Brain pericyte (primary cell): ENCODE measurements at regions not wholly inside any gene's neighbourhood (a gene's known extent, or its start where the extent isn't known, plus 50 kb on each side); places are given as distances from the start of the nearest gene placed in this dataset.
"Not testable (repeated sequence)": the region's sequence is repeated elsewhere in the genome, so short reads cannot be mapped to it uniquely, and the experiment has no call there.

Source experiments
- DNase-seq: peaks from one replicate; pipeline ENCODE4 v3.0.0-alpha.2; 2012; ENCODE audit warnings: low read depth, low spot score

- no peak for DNase-seq
Measured at GRCh38 chr5:94025788-94026473, 284.5 kb upstream of the POU5F2 start.

DNA sequence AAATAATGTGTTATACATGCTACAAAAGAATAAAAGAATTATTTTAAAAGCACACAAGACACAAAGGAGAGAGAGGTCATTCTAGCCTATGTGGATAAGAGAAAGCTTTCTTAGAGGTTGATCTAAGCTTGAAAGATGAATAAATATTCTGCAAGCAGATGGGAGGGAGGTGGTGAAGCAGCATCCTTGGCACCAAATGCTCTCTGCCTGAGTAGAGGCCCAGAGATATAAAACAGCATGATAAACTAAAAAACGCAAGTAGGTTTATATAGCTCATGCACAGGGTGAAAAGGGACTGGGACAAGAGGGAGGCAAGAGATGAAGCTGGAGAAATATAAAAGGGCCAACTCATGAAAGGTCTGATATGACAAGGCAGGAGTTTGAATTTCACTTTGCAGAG is 283.2 kb upstream of the POU5F2 start:
- no peak for DNase-seq

DNA sequence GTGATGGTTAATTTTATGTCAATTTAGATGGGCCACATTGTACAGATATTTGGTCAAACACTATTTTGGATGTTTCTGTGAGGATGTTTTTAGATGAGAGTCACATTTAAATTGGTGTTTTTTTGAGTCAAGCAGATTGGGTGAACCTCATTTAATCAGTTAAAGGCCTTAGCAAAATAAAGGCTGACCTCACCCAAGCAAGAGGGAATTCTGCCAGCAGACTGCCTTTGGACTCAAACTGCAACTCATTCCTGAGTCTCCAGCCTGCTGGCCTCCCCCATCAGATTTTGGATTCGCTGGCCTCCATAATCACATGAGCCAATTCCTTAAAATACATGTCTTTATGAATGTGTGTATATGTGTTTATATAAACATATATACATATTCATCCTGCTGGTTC is 282.7 kb upstream of the POU5F2 start:
- DNase-seq: no peak

DNA sequence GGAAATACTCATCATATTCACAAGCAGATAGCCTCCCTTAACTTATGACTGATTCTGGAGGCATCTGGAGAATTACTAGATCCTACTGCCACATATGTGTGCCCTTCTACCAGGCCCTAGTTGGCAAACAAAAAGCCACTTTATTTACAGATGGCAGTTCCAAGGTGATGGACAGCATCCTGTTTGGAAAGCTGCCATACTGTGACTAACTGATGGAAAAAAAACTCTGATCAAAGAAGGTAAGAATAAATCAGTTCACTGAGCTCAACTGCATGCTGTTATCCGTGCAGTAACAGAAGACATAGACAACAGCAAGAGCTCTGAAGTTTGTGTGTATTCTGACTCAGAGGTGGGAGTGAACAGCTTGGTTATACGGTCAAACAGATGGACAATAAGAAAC is 279.8 kb upstream of the POU5F2 start:
- no peak for DNase-seq

DNA sequence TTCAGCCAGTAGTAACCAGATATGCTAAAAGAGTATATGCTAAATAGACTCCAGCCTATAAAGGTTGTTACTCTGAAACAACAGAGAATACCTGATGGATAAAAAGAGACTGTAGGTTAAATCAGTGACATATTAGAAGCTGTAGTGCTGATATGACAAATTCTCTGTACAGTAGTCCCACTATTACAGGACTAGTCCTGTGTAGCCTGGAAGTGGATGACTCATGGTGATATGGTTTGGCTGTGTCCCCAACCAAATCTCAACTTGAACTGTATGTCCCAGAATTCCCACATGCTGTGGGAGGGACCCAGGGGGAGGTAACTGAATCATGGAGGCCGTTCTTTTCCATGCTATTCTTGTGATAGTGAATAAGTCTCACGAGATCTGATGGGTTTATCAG is 276.2 kb upstream of the POU5F2 start:
- no peak for DNase-seq

- no peak for DNase-seq
Measured at GRCh38 chr5:94010814-94011213, 269.4 kb upstream of the POU5F2 start.

GRCh38 chr5:94009161-94009560 is 267.8 kb upstream of the POU5F2 start:
- DNase-seq: no peak

- DNase-seq: no peak
Measured at GRCh38 chr5:93998951-93999455, 257.6 kb upstream of the POU5F2 start.

GRCh38 chr5:93997562-93997961 is 256.2 kb upstream of the POU5F2 start:
- DNase-seq: no peak

GRCh38 chr5:93995126-93995621 is 253.8 kb upstream of the POU5F2 start:
- peak; percentile 7 for DNase-seq

DNA sequence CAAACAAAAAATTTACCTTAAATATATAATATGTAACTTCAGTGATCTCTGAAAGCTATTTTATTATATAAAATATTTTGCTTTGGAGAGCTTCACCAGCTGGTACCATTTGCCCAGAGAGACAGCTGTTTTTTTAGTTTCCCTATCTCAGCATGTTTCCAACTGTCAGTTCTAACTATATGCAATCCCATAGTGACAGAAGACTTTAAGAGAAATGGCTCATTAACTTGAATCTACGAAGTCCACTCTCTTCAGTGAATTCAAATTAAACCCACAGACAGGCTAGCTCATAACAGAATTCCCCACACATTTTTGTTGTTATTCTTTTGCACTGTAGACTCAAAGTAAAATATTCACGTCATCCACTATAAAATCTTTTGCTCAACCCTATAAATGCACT is 251.8 kb upstream of the POU5F2 start:
- no peak for DNase-seq

GRCh38 chr5:93990504-93991070 is 249.2 kb upstream of the POU5F2 start:
- no peak for DNase-seq

DNA sequence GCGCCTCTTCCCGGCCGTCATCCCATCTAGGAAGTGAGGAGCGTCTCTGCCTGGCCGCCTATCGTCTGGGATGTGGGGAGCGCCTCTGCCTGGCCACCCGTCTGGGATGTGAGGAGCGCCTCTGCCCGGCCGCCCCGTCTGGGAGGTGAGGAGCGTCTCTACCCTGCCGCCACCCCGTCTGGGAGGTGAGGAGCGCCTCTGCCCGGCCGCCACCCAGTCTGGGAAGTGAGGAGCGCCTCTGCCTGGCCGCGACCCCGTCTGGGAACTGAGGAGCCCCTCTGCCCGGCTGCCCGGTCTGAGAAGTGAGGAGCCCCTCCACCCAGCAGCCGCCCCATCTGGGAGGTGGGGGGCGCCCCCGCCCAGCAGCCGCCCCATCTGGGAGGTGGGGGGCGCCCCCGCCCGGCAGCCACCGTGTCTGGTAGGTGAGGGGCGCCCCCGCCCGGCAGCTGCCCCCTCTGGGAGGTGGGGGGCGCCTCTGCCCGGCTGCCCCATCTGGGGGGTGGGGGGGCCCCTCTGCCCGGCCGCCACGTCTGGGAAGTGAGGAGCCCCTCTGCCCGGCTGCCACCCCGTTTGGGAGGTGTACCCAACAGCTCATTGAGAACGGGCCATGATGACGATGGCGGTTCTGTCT is 244.7 kb upstream of the POU5F2 start:
- DNase-seq: not testable (repeated sequence)

DNA sequence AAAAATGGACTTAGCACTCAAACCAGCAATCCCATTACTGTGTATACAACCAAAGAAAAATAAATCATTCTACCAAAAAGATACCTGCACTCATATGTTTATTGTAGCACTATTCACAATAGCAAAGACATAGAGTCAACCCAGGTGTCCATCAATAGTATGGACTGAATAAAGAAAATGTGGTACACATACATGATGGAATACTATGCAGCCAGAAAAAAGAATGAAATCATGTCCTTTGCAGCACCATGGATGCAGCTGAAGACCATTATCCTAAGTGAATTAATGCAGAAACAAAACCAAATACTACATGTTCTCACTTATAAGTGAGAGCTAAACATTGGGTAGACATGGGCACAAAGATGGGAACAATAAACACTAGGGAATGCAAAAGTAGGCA is 236.8 kb upstream of the POU5F2 start:
- DNase-seq: no peak

GRCh38 chr5:93967923-93968322 is 226.5 kb upstream of the POU5F2 start:
- no peak for DNase-seq

DNA sequence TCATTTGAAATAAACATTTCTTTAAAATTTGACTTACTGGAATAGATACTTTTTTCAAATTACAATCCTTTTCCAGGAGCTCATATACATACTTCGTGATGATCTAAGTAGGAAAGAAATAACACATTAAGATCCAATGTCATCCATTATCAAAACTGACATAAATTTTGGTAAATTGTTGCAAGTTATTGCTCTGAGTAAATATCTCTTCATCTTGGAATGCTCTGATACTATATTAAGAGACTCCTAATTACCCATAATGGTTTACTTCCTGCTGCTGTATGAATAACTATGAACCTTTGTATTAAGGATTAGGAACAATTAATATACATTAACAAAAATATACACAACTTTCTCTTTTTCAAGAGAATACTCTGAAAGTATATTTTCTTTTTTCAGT is 223.0 kb upstream of the POU5F2 start:
- DNase-seq: no peak

DNA sequence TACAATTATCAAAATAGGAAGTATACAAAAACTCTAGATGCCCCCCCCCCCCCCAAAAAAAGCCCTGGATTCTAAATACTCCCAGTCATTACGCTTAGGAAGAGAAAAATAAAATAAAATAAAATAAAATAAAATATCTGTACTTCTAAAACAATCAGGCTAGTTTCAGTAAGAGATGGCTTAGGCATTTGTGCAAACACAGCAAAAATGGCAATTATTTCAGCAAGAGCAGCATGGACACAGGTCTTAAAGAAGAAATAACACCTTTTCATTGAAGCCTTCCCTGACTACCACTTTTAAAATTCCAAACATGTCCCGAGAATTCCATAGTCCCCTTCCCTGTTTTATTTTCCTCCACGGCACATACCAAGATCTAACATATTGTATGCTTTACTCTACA is 218.6 kb upstream of the POU5F2 start:
- DNase-seq: no peak

- no peak for DNase-seq
Measured at GRCh38 chr5:93956006-93956405, 214.6 kb upstream of the POU5F2 start.

- no peak for DNase-seq
Measured at GRCh38 chr5:93954421-93955069, 213.1 kb upstream of the POU5F2 start.

- DNase-seq: no peak
Measured at GRCh38 chr5:93953442-93953841, 212.0 kb upstream of the POU5F2 start.

DNA sequence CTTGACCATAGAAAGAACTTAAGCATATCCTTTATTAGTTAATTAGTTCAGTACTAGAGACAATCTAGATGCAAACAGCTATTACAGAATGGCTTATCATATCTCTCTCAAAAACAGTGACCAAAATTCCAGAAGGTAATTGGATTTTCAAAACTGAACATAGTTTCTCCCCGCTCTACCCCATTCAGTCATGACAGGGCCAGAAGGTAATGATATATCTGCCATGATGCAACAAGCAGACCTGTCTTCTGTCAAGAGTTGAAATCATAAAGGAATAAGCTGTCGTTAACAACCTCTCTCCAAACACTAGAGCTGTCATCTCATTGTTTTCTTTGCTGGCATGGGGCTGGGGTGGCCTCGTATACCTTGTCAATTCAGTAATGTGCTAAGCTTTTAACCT is 200.5 kb upstream of the POU5F2 start:
- no peak for DNase-seq

DNA sequence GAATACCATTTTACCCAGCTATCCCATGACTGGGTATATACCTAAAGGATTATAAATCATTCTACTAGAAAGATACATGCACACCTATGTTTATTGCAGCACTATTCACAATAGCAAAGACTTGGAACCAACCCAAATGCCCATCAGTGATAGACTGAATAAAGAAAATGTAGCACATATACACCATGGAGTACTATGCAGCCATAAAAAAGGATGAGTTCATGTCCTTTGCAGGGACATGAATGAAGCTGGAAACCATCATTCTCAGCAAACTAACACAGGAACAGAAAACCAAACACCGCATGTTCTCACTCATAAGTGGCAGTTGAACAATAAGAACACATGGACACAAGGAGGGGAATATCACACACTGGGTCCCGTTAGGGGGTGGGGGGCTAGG is 191.9 kb upstream of the POU5F2 start:
- not testable (repeated sequence) for DNase-seq
